SK-N-MC (cell line): ENCODE measurements at regions not wholly inside any gene's neighbourhood (a gene's known extent, or its start where the extent isn't known, plus 50 kb on each side); places are given as distances from the start of the nearest gene placed in this dataset.

ENCODE experiments used
- DNase-seq: peaks from one replicate; pipeline ENCODE4 v3.0.0-alpha.2; 2011; ENCODE audit warnings: low read depth, low spot score
- H3K27ac ChIP-seq: fragments of 200-600 bp; sonication (generic); 2 replicates; pipeline ENCODE4 v1.5.1; 2016; ENCODE audit warnings: mixed run types
- H3K36me3 ChIP-seq: fragments of 200-600 bp; sonication (generic); 2 replicates; pipeline ENCODE4 v1.6.1; 2017; ENCODE audit warnings: antibody characterized with exemption, low read length, mixed read lengths; ENCODE audit not compliant: insufficient read depth
- H3K4me3 ChIP-seq: fragments of 200-600 bp; sonication (generic); 2 replicates; pipeline ENCODE4 v1.5.1; 2016
- H3K9ac ChIP-seq: fragments of 200-600 bp; sonication (generic); 2 replicates; pipeline ENCODE4 v1.8.0; 2017; ENCODE audit warnings: mixed run types, mixed read lengths; ENCODE audit not compliant: insufficient read length
- H3K9me3 ChIP-seq: fragments of 200-600 bp; sonication (generic); 2 replicates; pipeline ENCODE4 v1.6.1; 2017; ENCODE audit warnings: low read depth, mild to moderate bottlenecking, antibody characterized with exemption, low read length, moderate library complexity, mixed read lengths
- EZH2 ChIP-seq: fragments of 200-600 bp; sonication (generic); IDR thresholded peaks from one replicate; pipeline ENCODE4 v1.6.1; 2017; ENCODE audit warnings: antibody characterized with exemption
- FOXP2 ChIP-seq: optimal IDR thresholded peaks from 2 replicates; pipeline ENCODE3; 2011; ENCODE audit warnings: mild to moderate bottlenecking, moderate library complexity; ENCODE audit not compliant: insufficient read depth; ENCODE audit errors: extremely low read length, control extremely low read depth
- POLR2AphosphoS5 ChIP-seq: IDR thresholded peaks from 2 replicates; pipeline ENCODE4 v1.6.1; 2012; ENCODE audit warnings: mild to moderate bottlenecking, low read depth, low read length, borderline replicate concordance

DNA sequence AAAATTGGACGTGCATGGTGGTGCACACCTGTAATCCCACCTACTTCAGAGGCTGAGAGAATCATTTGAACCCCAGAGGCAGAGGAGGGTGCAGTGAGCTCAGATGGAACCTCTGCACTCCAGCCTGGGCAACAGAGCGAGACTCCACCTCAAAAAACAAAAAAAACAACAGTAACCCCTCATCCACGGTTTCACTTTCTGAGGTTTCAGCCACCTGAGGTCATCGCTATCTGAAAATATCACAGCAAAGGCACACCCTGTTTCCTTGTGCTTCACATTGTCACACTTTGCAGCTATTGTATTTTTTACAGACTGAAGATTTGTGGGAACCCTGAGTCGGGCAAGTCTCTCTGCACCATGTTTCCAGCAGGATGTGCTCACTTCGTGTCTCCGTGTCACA is 54.1 kb upstream of the FOXQ1 start:
- no peak for TF ChIP-seq FOXP2
- no peak for TF ChIP-seq POLR2AphosphoS5
- no peak for TF ChIP-seq EZH2
- DNase-seq = no peak
- Histone ChIP-seq H3K9ac (no peak overlapping the region), H3K9me3 (no peaks in the 10 kb centered on the region), H3K36me3 (no peaks in the 10 kb centered on the region), H3K4me3 (no peak overlapping the region), H3K27ac (no peak overlapping the region)

- H3K9ac ChIP-seq = no peak overlapping the region
- H3K4me3 ChIP-seq = no peak overlapping the region
- TF ChIP-seq POLR2AphosphoS5 = no peak
- TF ChIP-seq FOXP2 = no peak
- H3K36me3 ChIP-seq = no peaks in the 10 kb centered on the region
- no peaks in the 10 kb centered on the region for H3K9me3 ChIP-seq
- DNase-seq = no peak
- H3K27ac ChIP-seq = no peak overlapping the region
Measured at GRCh38 chr6:1256435-1257008, 55.4 kb upstream of the FOXQ1 start.

DNA sequence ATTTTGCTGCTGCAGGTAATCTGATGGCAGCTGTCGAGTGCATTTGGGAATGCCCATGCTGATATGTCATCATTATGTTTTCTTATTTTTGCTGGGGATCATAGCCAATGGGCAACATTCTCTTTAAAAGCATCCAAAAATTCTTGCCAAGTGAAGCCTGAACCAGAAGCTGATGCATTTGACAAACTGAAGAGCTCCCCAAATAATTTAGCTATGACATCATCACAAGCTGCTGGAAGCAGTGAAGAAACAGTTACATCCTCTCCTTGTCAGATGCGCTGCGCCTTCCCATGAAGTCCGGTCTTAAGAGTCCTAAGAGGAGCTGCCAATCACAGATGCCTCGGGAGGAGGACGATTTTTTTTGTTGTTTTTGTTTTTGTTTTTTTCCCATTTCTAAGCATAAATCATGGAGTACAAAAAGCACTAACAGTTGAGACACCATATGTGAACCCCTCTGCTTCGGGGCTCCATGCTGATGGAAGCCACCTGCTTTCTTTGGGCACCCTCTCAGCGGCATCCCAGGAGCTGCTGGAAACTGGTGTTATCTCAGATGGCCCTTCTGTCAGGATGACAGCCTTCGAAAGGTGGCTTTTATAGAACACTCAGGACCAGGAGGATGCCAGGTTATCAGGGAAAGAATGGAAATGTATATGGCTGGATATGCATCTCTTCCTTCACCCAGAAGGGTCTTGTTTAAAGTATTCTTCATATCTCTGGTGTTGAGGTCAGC is 56.1 kb upstream of the FOXQ1 start:
- Histone ChIP-seq H3K9me3 (no peaks in the 10 kb centered on the region), H3K4me3 (no peak overlapping the region), H3K9ac (no peak overlapping the region), H3K27ac (no peak overlapping the region), H3K36me3 (no peaks in the 10 kb centered on the region)
- no peak for DNase-seq
- no peak for TF ChIP-seq EZH2
- TF ChIP-seq FOXP2 = no peak
- no peak for TF ChIP-seq POLR2AphosphoS5

DNA sequence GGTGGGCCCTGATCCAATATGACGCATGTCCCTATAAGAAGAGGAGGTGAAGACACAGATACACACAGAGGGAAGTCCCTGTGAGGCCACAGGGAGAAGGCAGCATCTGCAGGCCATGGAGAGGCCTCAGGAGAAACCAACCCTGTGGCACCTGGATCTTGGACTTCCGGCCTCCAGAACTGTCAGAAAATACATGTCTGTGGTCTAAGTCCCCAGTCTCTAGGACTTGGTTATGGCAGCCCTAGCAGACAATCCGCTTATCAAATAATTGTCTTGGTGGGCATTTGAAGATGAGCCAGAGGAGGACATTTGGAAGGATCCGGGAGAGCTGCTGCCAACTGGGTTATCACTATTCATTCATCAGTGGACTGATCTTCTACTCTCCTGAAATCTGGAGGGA is 57.6 kb upstream of the FOXQ1 start:
- DNase-seq = no peak
- Histone ChIP-seq H3K36me3 (no peaks in the 10 kb centered on the region), H3K4me3 (no peak overlapping the region), H3K9me3 (no peaks in the 10 kb centered on the region), H3K27ac (no peak overlapping the region), H3K9ac (no peak overlapping the region)
- TF ChIP-seq FOXP2 (no peak), EZH2 (no peak), POLR2AphosphoS5 (no peak)

GRCh38 chr6:1253816-1254215 is 58.1 kb upstream of the FOXQ1 start:
- Histone ChIP-seq H3K36me3 (no peaks in the 10 kb centered on the region), H3K9me3 (no peaks in the 10 kb centered on the region), H3K9ac (no peak overlapping the region), H3K27ac (no peak overlapping the region), H3K4me3 (no peak overlapping the region)
- TF ChIP-seq POLR2AphosphoS5 (no peak), FOXP2 (no peak), EZH2 (no peak)
- DNase-seq = no peak

DNA sequence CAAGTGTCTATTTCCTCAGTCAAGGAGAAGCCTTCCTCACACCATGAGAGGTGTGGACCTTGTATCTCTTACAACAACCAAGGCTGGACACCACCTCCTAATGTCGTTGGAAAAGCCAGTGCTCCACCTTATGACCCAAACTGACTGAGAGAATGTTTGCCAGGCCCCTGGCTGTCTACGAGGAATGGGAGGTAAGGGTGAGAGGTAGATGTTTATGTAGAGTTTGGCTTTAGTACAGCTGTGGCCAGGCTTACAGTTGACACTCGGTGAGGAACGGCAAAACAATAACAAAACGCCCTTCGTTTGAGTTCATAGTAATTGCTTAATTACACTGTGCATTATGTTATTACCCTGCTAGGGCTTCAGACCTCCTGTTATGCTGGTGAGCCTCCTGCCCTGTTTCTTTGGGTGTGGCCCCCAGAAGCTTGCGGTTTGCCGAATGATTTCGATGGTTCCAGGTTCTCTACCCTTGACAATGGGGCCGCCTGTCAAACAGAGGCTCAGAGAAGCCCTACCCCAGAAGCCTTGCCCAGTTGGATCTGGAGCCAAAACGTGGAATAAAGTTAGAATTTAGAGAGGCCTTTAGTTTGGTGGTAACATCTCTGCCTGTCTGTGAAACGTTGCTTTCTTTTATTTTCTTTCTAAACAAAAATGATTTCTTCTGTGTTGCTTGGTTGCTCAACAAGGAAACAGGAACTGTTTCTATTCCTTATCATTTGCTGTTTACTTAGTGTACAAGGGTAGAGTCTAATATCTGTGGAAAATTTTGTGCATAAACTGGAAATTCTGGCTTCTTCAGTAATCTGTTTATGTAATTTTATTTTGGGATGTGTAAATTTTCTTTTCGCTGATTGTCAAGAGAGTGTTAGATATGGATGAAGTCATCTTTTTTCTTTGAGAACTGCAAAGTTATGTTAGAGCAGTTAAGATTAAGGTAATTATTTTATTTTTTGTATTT is 60.4 kb upstream of the FOXQ1 start:
- Histone ChIP-seq H3K4me3 (no peak overlapping the region), H3K36me3 (no peaks in the 10 kb centered on the region), H3K27ac (no peak overlapping the region), H3K9ac (no peak overlapping the region), H3K9me3 (no peaks in the 10 kb centered on the region)
- TF ChIP-seq FOXP2 = no peak
- TF ChIP-seq EZH2 = no peak
- TF ChIP-seq POLR2AphosphoS5 = no peak
- no peak for DNase-seq

DNA sequence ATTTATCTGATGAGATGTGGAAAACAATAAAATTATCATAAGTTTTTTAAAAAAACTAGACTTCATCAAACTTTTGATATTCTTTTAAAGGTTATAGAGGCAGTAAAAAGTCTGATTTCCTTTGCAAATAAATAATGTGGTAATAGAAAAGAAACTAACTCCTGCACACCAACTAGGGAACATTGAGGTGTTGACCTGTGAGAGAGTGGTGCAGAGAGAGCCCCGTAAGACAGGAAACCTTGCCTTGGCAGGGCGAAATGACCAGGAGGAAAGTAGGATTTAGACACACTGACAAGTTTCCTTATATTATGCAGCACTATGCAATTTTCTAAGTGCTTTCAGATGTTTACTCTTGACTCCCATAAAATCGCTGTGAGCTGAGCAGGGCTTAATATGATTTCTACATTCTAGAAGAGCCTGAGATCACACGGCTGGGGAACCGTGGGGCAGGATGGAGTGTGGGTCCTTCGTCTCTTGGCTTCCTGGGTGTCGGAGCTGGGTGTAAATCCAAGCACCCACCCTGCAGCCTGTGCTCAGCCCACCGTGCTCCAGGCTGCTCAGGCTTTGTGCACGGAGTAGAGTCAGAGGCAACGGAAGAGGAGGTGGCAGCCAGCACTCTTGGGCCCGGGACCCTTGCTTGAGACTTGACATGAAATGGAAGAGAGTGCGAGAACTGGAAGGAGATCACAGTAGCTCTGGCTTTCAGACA is 61.3 kb upstream of the FOXQ1 start:
- no peak overlapping the region for H3K9ac ChIP-seq
- H3K9me3 ChIP-seq = no peaks in the 10 kb centered on the region
- no peak for DNase-seq
- no peak for TF ChIP-seq FOXP2
- TF ChIP-seq EZH2 = no peak
- TF ChIP-seq POLR2AphosphoS5 = no peak
- no peak overlapping the region for H3K4me3 ChIP-seq
- no peaks in the 10 kb centered on the region for H3K36me3 ChIP-seq
- no peak overlapping the region for H3K27ac ChIP-seq

DNA sequence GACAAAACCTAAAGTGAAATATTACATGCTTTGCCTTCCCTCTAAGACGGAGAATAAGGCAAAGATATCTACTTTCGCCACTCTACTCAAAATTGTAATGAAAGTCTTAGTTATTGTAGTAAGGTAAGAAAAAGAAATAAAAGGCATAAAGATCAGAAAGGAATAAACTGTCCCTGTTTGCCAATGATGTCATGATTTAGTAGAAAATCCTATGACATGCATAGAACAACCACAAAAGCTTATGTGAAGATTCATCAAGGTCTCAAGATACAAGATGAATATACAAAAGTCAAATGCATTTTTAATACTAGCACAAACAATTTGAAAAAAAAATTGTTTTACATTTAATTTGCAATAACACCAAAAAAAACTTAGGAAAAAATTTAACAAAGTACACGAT is 64.0 kb upstream of the FOXQ1 start:
- no peak for DNase-seq
- H3K9ac ChIP-seq = no peak overlapping the region
- no peaks in the 10 kb centered on the region for H3K36me3 ChIP-seq
- no peaks in the 10 kb centered on the region for H3K9me3 ChIP-seq
- no peak overlapping the region for H3K27ac ChIP-seq
- TF ChIP-seq EZH2 (no peak), POLR2AphosphoS5 (no peak)
- H3K4me3 ChIP-seq = no peak overlapping the region
